Endothelial cell of umbilical vein (primary cell): ENCODE measurements at regions not wholly inside any gene's neighbourhood (a gene's known extent, or its start where the extent isn't known, plus 50 kb on each side); places are given as distances from the start of the nearest gene placed in this dataset.

Experiments used
- CTCF ChIP-seq, 2 donors: IDR thresholded peaks; 1 replicate in 1 of 2; 2 replicates in 1 of 2; pipeline ENCODE4 v1.5.1; 2011; ENCODE audit warnings: low read length in 2 of 2, mild to moderate bottlenecking in 2 of 2, moderate library complexity in 2 of 2, control low read depth in 1 of 2, inconsistent platforms in 1 of 2, low read depth in 1 of 2; ENCODE audit not compliant: insufficient read depth in 1 of 2; ENCODE audit errors: extremely low read depth in 1 of 2
- EZH2 ChIP-seq: IDR thresholded peaks from 2 replicates; pipeline ENCODE4 v1.6.1; 2012; ENCODE audit warnings: borderline replicate concordance, low read depth, mild to moderate bottlenecking, moderate library complexity, low read length, inconsistent platforms; ENCODE audit not compliant: severe bottlenecking
- GATA2 ChIP-seq: IDR thresholded peaks from 2 replicates; pipeline ENCODE4 v1.7.0; 2011; ENCODE audit warnings: low read depth, mild to moderate bottlenecking, moderate library complexity, mixed read lengths, low read length; ENCODE audit not compliant: insufficient read length, insufficient read depth
- JUN ChIP-seq: IDR thresholded peaks from 2 replicates; pipeline ENCODE4 v1.6.1; 2011; ENCODE audit warnings: borderline replicate concordance, low read depth; ENCODE audit not compliant: insufficient read length, insufficient read depth
- MYC ChIP-seq: IDR thresholded peaks from one replicate; pipeline ENCODE4 v1.6.1; 2011; ENCODE audit warnings: mild to moderate bottlenecking, low read depth, low read length
- POLR2A ChIP-seq: IDR thresholded peaks from 2 replicates; pipeline ENCODE4 v1.6.1; 2012; ENCODE audit warnings: low read depth, mild to moderate bottlenecking, control low read depth, low read length
- POLR2AphosphoS5 ChIP-seq: IDR thresholded peaks from 2 replicates; pipeline ENCODE4 v1.6.1; 2012; ENCODE audit warnings: low read depth, mild to moderate bottlenecking, control low read depth, low read length, moderate library complexity; ENCODE audit not compliant: insufficient read depth

- TF ChIP-seq CTCF (IDR thresholded peaks at IDR 0.05; ENCODE audit: extremely low read depth in 1 of 2, insufficient read depth in 1 of 2, low read depth in 1 of 2, low read length in 2 of 2) = no peak
- no peak for TF ChIP-seq EZH2
- TF ChIP-seq POLR2AphosphoS5 = no peak
- no peak for TF ChIP-seq MYC
- TF ChIP-seq POLR2A = no peak
- no peak for TF ChIP-seq GATA2
- TF ChIP-seq JUN = no peak
Observed at GRCh38 chr22:22761606-22761962, 117.2 kb downstream of the GGTLC2 start.
